ENCODE measurements at regions not wholly inside any gene's neighbourhood (a gene's known extent, or its start where the extent isn't known, plus 50 kb on each side); places are given as distances from the start of the nearest gene placed in this dataset.

DNA sequence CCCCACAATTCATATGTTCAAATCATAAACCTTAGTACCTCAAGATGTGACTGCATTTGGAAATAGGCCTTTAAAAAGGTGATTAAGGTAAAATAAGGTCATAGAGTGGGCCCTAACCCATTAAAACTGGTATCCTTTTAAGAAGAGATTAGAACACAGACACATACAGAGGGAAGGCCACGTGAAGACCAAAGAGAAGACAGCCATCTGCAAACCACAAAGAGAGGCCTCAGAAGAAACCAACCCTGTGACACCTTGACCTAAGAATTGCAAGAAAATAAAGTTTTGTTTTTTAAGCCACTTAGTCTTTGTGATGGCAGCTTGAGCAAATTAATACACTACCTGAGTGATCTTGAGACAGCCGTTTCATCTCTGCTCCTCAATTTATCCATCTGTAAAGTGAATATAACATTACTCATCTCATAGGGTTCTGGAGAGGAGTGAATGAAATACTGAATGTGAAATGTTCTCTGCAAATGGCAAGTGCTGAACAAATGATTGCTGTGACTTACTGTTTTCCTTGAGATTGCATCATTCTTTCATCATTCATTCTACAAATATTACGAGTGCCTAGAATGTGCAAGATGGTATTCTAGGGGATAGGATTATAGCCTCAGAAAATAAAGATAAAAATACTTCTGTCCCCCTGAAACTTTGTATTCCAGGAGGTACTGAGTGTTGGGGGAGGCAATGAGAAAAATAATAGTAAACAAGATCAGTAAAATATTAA, 222.0 kb upstream of the CDH13 start:
- no peak for FAIRE-seq
- H3K36me3 ChIP-seq (ENCODE audit: control insufficient read depth, insufficient read depth, low read length): no peaks in the 10 kb centered on the region
- no peaks in the 10 kb centered on the region for H3K27me3 ChIP-seq (ENCODE audit: control insufficient read depth in 2 of 2, insufficient read depth in 2 of 2, low read length in 2 of 2)
- H3K79me2 ChIP-seq (ENCODE audit: control insufficient read depth, insufficient read depth, low read length): no peaks in the 10 kb centered on the region
- no peaks in the 10 kb centered on the region for H3K9me1 ChIP-seq (ENCODE audit: control insufficient read depth, insufficient read depth, low read length)
- in situ Hi-C loops (cut with MboI): no loop called here
- no peak overlapping the region for H2AFZ ChIP-seq (ENCODE audit: low read depth, low read length)
- no peak overlapping the region for H3K9ac ChIP-seq (ENCODE audit: insufficient read depth in 1 of 2, low read depth in 2 of 2, low read length in 2 of 2)
- H3K27ac ChIP-seq (ENCODE audit: extremely low read depth, low read depth, low read length): no peak overlapping the region
- TF ChIP-seq ATF3 (IDR thresholded peaks at IDR 0.05) (peak; percentile 28; the same call in 1 of the 2 replicates), ATF3 (CRISPR knock-in tag; conservative IDR thresholded peaks at IDR 0.05) (no peak), CEBPG (CRISPR knock-in tag; IDR thresholded peaks at IDR 0.05) (no peak), CEBPG (tag; conservative IDR thresholded peaks at IDR 0.05 in 1 of 2, IDR thresholded peaks at IDR 0.05 in 1 of 2) (peak; percentile 59 to 76), SMAD1 (IDR thresholded peaks at IDR 0.05; ENCODE audit: low read depth, low read length, partially characterized antibody) (no peak), ZNF24 (IDR thresholded peaks at IDR 0.05) (peak; percentile 49; the same call in 1 of the 2 replicates)
- no peak overlapping the region for H3K4me2 ChIP-seq (ENCODE audit: insufficient read depth, low read length)
- ATAC-seq: no peak
- 1% methylated on average over 3 of the region's 3 CpGs for WGBS (ENCODE audit: insufficient coverage, low coverage, missing lambda C conversion rate)
- no peaks in the 10 kb centered on the region for H4K20me1 ChIP-seq (replicated peaks; ENCODE audit: control insufficient read depth, insufficient read depth, low read length)
- BruUV-seq (replicated peaks): no TSS peak
- no peaks in the 10 kb centered on the region for H3K4me1 ChIP-seq (replicated peaks in 1 of 2; ENCODE audit: control insufficient read depth in 2 of 2, insufficient read depth in 2 of 2, low read length in 2 of 2)
- intact Hi-C loops (cut with micrococcal nuclease): no loop called here
- no peak overlapping the region for H3K4me3 ChIP-seq
- ChIA-PET CTCF (ENCODE audit: low intra/inter-chr PET ratio) (no interaction called here), POLR2A (no interaction called here)
- H3K9me3 ChIP-seq (replicated peaks; ENCODE audit: control insufficient read depth, insufficient read depth, low read depth, low read length): peaks cover 2% of the 10 kb centered on the region; the same call in 1 of the 2 replicates
- no peak for DNase-seq (ENCODE audit: extremely low read depth in 1 of 4, low spot score in 3 of 4)

Data from K562 (cell line).